Transverse colon (tissue), 4 donors: ENCODE measurements at regions not wholly inside any gene's neighbourhood (a gene's known extent, or its start where the extent isn't known, plus 50 kb on each side); places are given as distances from the start of the nearest gene placed in this dataset.

ENCODE experiments used
- DNase-seq: peaks from one replicate; pipeline ENCODE4 v3.0.0-alpha.2; 2019
- H3K27ac ChIP-seq, 4 donors: fragments of 200-600 bp; sonication (generic); 2 replicates each; pipeline ENCODE4 v1.5.1; 2016 to 2018; ENCODE audit warnings: inconsistent platforms in 4 of 4
- H3K27me3 ChIP-seq: fragments of 200-600 bp; sonication (generic); 2 replicates; pipeline ENCODE4 v1.5.1; 2017; ENCODE audit warnings: inconsistent platforms
- H3K36me3 ChIP-seq, 4 donors: fragments of 200-600 bp; sonication (generic); 2 replicates each; pipeline ENCODE4 v1.5.1; 2017 to 2019; ENCODE audit warnings: inconsistent platforms in 4 of 4
- H3K4me1 ChIP-seq, 4 donors: fragments of 200-600 bp; sonication (generic); 2 replicates each; pipeline ENCODE4 v1.5.1; 2017 to 2020; ENCODE audit warnings: inconsistent platforms in 4 of 4
- H3K4me3 ChIP-seq, 4 donors: fragments of 200-600 bp; sonication (generic); 1 replicate in 1 of 4; 2 replicates in 3 of 4; pipeline versions ENCODE4 v1.5.1 to v1.6.1; 2017 to 2019; ENCODE audit warnings: inconsistent platforms in 4 of 4
- H3K9me3 ChIP-seq, 2 donors: fragments of 200-600 bp; sonication (generic); 2 replicates each; pipeline ENCODE4 v1.5.1; 2017 to 2019; ENCODE audit warnings: inconsistent platforms in 2 of 2
- EP300 ChIP-seq: sonication (generic); formaldehyde crosslinking; IDR thresholded peaks from one replicate; pipeline ENCODE4 v1.6.1; 2017; ENCODE audit warnings: antibody characterized with exemption, low read depth
- POLR2A ChIP-seq: fragments of 450-650 bp; IDR thresholded peaks from one replicate; pipeline ENCODE4 v1.6.1; 2016; ENCODE audit warnings: antibody characterized with exemption, mild to moderate bottlenecking, moderate library complexity
- POLR2AphosphoS5 ChIP-seq, 3 donors: sonication (generic); formaldehyde crosslinking; IDR thresholded peaks; one replicate each; pipeline ENCODE4 v1.6.1; 2016; ENCODE audit warnings: antibody characterized with exemption in 3 of 3
- WGBS, 2 donors: methylation state at CpG; one replicate each; pipeline ENCODE4 v1.1.5; 2018; ENCODE audit warnings: low coverage in 1 of 2; 5-methylcytosine and 5-hydroxymethylcytosine counted together
- in situ Hi-C, 4 donors: fragments of 200-750 bp; cut with MboI; loops; one replicate each; pipeline versions ENCODE4 v1.15.0 to v1.15.1; 2017; ENCODE audit warnings: low sequenced_read_pairs in 3 of 4, low pct_ligation_motif_present in 1 of 4, low pct_unique_long_range_greater_than_20kb in 1 of 4
- intact Hi-C: fragments of 100-400 bp; cut with DNase I; formaldehyde crosslinking; loops from one replicate; pipeline ENCODE4 v1.15.1; 2023; ENCODE audit warnings: low total_unique reads
- TF ChIP-seq, protein P1 (sequence below), 5 experiments: fragments of 200-600 bp in 3 of 5; fragments of 450-650 bp in 2 of 5; sonication (generic) in 3 of 5; IDR thresholded peaks; 1 replicate in 2 of 5; 2 replicates in 3 of 5; pipeline ENCODE4 v1.5.1; 2016 to 2017; ENCODE audit warnings: antibody characterized with exemption in 5 of 5, inconsistent platforms in 3 of 5, mild to moderate bottlenecking in 2 of 5, moderate library complexity in 1 of 5

DNA sequence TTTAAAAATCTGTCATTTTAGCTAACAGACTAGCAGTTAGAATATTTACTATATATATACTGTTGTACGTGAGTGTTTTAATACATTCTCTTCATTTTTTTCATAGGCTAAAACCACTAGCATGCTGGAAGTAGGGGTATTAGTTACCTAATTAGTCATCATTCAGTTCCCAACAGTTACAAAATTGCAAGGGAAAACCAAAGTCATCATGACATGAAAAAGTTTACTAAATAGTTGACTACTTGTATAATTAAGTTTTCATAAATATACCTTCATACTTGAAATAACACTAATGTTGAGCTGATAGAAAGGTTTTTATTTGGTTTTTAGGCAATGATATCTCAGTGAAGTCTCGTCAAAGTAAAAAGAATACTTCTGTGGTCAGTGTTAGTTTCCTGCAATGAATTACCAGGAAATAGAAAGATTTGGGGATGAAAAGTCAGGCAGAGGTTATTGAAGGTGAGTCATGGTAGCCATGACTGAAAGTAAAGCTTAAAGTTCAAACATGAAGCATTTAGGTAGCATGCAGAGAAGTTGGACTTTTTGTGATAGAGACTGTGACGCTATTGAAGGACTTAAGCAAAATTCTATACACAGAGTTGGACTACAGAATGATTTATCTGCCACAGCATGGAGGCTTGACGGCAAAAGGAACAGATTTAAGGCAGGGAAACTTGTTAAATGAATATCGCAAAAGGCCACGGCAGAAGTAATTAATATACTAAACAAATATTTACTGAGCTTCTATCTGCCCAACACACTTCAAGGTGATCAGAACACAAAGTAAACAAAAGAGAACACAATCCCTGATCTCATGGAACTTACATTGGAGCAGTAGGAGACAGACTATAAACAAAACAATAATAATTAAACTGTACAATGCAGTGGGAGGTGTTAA is 828.1 kb upstream of the FAT3 start:
- TF ChIP-seq POLR2AphosphoS5 (IDR thresholded peaks at IDR 0.05): no peak
- no peak for TF ChIP-seq EP300
- no peak for TF ChIP-seq POLR2A
- TF ChIP-seq, protein P1, sequence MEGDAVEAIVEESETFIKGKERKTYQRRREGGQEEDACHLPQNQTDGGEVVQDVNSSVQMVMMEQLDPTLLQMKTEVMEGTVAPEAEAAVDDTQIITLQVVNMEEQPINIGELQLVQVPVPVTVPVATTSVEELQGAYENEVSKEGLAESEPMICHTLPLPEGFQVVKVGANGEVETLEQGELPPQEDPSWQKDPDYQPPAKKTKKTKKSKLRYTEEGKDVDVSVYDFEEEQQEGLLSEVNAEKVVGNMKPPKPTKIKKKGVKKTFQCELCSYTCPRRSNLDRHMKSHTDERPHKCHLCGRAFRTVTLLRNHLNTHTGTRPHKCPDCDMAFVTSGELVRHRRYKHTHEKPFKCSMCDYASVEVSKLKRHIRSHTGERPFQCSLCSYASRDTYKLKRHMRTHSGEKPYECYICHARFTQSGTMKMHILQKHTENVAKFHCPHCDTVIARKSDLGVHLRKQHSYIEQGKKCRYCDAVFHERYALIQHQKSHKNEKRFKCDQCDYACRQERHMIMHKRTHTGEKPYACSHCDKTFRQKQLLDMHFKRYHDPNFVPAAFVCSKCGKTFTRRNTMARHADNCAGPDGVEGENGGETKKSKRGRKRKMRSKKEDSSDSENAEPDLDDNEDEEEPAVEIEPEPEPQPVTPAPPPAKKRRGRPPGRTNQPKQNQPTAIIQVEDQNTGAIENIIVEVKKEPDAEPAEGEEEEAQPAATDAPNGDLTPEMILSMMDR (IDR thresholded peaks at IDR 0.05): no peak
- intact Hi-C loops (no loop called here), in situ Hi-C loops (no loop called here)
- Histone ChIP-seq H3K27me3 (no peaks in the 10 kb centered on the region), H3K27ac (no peak overlapping the region), H3K36me3 (no peaks in the 10 kb centered on the region), H3K4me3 (no peak overlapping the region), H3K4me1 (no peaks in the 10 kb centered on the region), H3K9me3 (peaks cover 0 to 1% of the 10 kb centered on the region in 2 donors)
- no peak for DNase-seq
- 46 to 56% methylated on average over 6 of the region's 6 CpGs for WGBS, 2 donors

DNA sequence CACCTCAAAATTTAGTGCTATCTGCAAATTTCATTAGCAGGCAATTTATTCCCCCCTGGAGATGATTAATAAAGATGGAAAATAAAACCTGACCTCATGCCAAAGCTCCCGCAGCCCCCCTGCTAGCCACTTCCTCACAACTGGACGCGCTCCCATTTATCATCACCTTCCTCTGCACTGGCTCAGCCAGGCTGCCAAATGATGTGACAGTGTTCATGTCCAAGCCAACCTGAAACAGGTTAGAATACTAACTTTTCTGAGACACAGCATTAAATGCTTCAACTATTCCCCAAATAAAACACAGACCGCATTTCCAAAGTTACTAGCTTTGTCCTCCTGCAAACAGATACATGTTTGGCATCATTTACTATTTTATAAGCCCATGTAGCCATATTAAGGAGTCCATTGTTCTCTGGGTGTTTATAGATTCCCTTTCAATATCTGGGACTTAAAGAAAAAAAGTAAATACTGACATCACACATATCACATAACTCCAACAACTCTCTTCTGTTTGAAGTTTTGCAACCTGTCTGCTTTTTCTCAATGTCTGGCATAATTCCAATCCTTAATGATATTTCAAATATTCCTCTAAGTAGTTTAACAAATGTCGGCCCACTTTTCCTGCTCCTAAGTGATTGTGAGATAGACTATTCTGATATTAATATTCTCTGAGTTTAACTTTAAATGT is 829.7 kb upstream of the FAT3 start:
- in situ Hi-C loops: no loop called here
- intact Hi-C loops: no loop called here
- DNase-seq: no peak
- 39 to 52% methylated on average over 5 of the region's 5 CpGs for WGBS, 2 donors
- Histone ChIP-seq H3K9me3 (no peaks in the 10 kb centered on the region), H3K27ac (no peak overlapping the region), H3K27me3 (no peaks in the 10 kb centered on the region), H3K36me3 (no peaks in the 10 kb centered on the region), H3K4me1 (no peaks in the 10 kb centered on the region), H3K4me3 (no peak overlapping the region)
- TF ChIP-seq EP300: no peak
- TF ChIP-seq, protein P1 (IDR thresholded peaks at IDR 0.05): no peak

DNA sequence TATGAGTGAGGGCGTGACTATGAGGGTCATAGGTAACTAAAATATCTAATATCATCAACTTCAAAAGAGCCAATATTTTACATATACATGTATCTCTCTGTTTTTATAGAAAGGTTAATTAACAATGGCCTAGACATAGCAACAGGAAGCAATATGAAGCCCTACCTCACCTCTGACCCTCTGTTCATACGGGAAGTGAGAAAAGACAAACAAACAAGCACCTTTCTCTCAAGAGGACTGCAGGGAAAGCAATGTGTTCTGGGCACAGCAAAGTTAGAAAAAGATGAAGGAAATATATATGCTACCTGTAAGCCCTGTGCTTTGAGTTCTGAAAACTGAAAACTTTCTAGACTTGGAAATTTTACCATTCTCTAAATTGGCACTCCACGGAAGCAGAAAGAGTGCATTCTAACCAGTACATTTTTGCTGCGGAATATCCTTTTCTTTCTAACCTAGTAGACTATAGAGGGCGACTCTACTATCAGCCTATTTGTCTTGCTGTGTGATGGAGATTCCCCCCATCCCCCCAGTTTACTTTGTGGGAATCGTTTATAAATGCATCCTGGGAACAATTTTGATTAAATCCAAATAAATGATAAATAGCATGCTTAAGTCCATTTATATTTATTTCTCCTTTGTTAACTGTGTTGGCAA is 830.4 kb upstream of the FAT3 start:
- H3K4me3 ChIP-seq: no peak overlapping the region

More for the DNA sequence above, 830.4 kb upstream of the FAT3 start:
- in situ Hi-C loops (no loop called here), intact Hi-C loops (no loop called here)
- Histone ChIP-seq H3K36me3 (no peaks in the 10 kb centered on the region), H3K27ac (no peak overlapping the region), H3K4me1 (no peaks in the 10 kb centered on the region), H3K9me3 (no peaks in the 10 kb centered on the region), H3K27me3 (no peaks in the 10 kb centered on the region)
- WGBS, 2 donors: 56 to 64% methylated on average over 6 of the region's 6 CpGs
- TF ChIP-seq POLR2A (no peak), POLR2AphosphoS5 (IDR thresholded peaks at IDR 0.05) (no peak), EP300 (no peak)
- TF ChIP-seq, protein P1 (IDR thresholded peaks at IDR 0.05): no peak
- no peak for DNase-seq
